ENCODE measurements at regions not wholly inside any gene's neighbourhood (a gene's known extent, or its start where the extent isn't known, plus 50 kb on each side); places are given as distances from the start of the nearest gene placed in this dataset.

DNA sequence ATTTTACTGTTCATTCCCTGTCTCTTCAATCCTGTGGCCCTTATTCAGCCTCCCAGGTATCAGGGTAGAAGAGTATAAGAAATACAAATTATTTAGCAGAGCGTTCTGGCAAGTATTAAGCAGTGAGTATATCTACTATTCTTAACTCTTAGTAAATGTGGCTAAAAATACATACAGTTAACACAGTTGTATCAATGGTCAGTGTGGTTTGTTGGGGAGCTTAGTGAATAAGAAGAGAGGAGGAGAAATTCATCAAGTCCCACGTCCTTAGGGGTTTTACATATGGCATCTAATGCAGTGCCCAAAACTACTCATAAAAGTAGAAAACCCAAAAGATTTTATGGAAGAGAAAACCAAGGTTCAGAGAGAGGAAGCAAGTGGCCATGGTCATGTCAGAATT, 691.0 kb upstream of the SGCG start:
- Histone ChIP-seq H3K79me2 (ENCODE audit: insufficient read depth, low read length) (no peaks in the 10 kb centered on the region), H3K9me3 (ENCODE audit: control insufficient read depth in 1 of 2, insufficient read depth in 1 of 2, low read depth in 1 of 2, low read length in 2 of 2) (no peaks in the 10 kb centered on the region), H3K4me1 (ENCODE audit: control insufficient read depth in 1 of 2, insufficient read depth in 2 of 2, low read length in 2 of 2) (no peaks in the 10 kb centered on the region), H3K9ac (ENCODE audit: low read length) (no peak overlapping the region), H3K27ac (ENCODE audit: low read depth, low read length) (no peak overlapping the region), H4K20me1 (ENCODE audit: insufficient read depth) (no peaks in the 10 kb centered on the region), H3K27me3 (ENCODE audit: insufficient read depth, low read length) (no peaks in the 10 kb centered on the region), H3K4me2 (ENCODE audit: low read length) (no peak overlapping the region), H3K9me2 (ENCODE audit: insufficient read depth) (no peaks in the 10 kb centered on the region), H3K4me3 (replicated peaks in 1 of 2; ENCODE audit: low read depth in 1 of 2, low read length in 2 of 2) (no peak overlapping the region), H2AFZ (ENCODE audit: low read depth, low read length, poor library complexity, severe bottlenecking) (no peak overlapping the region), H3K36me3 (ENCODE audit: control insufficient read depth in 1 of 2, insufficient read depth in 2 of 2, low read length in 2 of 2) (no peaks in the 10 kb centered on the region)
- ChIA-PET POLR2A (no interaction called here), RAD21 (ENCODE audit: low non-redundant PET in 1 of 2, low total read pairs in 2 of 2, uncharacterized antibody in 2 of 2, unreplicated experiment in 2 of 2) (no interaction called here), CTCF (no interaction called here)
- ATAC-seq (no peak), DNase-seq (ENCODE audit: low read depth, low spot score) (no peak)
- no TSS peak for BruUV-seq (replicated peaks)
- intact Hi-C loops (cut with micrococcal nuclease), result loop anchor here (10.0 kb wide), 1 partner anchor 1445 kb away; no protein-coding TSS in a partner anchor
- TF ChIP-seq EZH2phosphoT487 (IDR thresholded peaks at IDR 0.05; ENCODE audit: borderline replicate concordance) (no peak), SIN3A (IDR thresholded peaks at IDR 0.05; ENCODE audit: low read depth) (no peak), TCF7L2 (IDR thresholded peaks at IDR 0.05; ENCODE audit: borderline replicate concordance, extremely low read depth, insufficient read depth, insufficient read length) (no peak), ZFX (IDR thresholded peaks at IDR 0.05) (no peak), CTCF (IDR thresholded peaks at IDR 0.05 in 2 of 3, conservative IDR thresholded peaks at IDR 0.05 in 1 of 3; ENCODE audit: borderline replicate concordance in 1 of 3, insufficient read depth in 1 of 3, low read depth in 2 of 3, low read length in 2 of 3) (no peak)
- TF ChIP-seq, protein P1, sequence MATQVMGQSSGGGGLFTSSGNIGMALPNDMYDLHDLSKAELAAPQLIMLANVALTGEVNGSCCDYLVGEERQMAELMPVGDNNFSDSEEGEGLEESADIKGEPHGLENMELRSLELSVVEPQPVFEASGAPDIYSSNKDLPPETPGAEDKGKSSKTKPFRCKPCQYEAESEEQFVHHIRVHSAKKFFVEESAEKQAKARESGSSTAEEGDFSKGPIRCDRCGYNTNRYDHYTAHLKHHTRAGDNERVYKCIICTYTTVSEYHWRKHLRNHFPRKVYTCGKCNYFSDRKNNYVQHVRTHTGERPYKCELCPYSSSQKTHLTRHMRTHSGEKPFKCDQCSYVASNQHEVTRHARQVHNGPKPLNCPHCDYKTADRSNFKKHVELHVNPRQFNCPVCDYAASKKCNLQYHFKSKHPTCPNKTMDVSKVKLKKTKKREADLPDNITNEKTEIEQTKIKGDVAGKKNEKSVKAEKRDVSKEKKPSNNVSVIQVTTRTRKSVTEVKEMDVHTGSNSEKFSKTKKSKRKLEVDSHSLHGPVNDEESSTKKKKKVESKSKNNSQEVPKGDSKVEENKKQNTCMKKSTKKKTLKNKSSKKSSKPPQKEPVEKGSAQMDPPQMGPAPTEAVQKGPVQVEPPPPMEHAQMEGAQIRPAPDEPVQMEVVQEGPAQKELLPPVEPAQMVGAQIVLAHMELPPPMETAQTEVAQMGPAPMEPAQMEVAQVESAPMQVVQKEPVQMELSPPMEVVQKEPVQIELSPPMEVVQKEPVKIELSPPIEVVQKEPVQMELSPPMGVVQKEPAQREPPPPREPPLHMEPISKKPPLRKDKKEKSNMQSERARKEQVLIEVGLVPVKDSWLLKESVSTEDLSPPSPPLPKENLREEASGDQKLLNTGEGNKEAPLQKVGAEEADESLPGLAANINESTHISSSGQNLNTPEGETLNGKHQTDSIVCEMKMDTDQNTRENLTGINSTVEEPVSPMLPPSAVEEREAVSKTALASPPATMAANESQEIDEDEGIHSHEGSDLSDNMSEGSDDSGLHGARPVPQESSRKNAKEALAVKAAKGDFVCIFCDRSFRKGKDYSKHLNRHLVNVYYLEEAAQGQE (IDR thresholded peaks at IDR 0.05; ENCODE audit: low read depth), result no peak
- TF ChIP-seq, protein P2, sequence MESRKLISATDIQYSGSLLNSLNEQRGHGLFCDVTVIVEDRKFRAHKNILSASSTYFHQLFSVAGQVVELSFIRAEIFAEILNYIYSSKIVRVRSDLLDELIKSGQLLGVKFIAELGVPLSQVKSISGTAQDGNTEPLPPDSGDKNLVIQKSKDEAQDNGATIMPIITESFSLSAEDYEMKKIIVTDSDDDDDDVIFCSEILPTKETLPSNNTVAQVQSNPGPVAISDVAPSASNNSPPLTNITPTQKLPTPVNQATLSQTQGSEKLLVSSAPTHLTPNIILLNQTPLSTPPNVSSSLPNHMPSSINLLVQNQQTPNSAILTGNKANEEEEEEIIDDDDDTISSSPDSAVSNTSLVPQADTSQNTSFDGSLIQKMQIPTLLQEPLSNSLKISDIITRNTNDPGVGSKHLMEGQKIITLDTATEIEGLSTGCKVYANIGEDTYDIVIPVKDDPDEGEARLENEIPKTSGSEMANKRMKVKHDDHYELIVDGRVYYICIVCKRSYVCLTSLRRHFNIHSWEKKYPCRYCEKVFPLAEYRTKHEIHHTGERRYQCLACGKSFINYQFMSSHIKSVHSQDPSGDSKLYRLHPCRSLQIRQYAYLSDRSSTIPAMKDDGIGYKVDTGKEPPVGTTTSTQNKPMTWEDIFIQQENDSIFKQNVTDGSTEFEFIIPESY (IDR thresholded peaks at IDR 0.05; ENCODE audit: extremely low read depth, insufficient replicate concordance, low read length), result no peak

All from HCT116 (cell line).